Stimulated activated CD8-positive, alpha-beta memory T cell treated with anti-CD3 and anti-CD28 coated beads, Interleukin-15, amount 100 ng/mL, for 48 hours (primary cell): ENCODE measurements at regions not wholly inside any gene's neighbourhood (a gene's known extent, or its start where the extent isn't known, plus 50 kb on each side); places are given as distances from the start of the nearest gene placed in this dataset.

Source experiments
- DNase-seq, 2 donors: peaks; one replicate each; pipeline ENCODE4 v3.0.0-alpha.2; 2020; ENCODE audit warnings: low read depth in 2 of 2

DNA sequence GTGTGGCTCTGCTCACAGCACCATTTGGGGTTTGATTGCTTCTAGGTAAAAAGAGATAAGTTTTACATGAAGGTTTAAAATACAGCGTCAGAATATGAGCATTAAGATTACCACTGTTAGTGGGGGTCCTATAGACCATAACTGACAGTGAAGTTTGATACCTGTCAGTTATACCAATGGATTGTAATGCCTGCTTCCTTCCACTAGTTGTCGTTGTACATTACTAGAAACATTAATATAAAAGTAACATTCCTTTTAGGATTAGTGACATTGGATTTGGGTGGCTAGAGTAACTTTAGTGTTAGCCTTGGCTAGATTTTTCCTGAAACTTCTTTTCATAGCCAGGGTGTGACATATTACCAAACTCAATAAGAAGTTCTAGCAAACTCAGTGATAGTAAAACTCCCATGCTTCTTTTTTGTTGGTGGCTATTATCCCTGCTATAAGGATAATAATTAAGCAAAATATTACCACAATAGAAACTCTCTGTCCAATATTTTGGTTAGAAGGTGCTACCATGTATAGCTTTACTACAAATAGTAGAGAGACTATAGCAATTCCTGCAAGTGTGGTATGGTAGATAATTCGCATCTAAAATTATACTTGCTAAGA, 57.1 kb downstream of the FAM181B start:
- no peak for DNase-seq

- DNase-seq = no peak
Measured at GRCh38 chr11:82675838-82676237, 57.8 kb downstream of the FAM181B start.

DNA sequence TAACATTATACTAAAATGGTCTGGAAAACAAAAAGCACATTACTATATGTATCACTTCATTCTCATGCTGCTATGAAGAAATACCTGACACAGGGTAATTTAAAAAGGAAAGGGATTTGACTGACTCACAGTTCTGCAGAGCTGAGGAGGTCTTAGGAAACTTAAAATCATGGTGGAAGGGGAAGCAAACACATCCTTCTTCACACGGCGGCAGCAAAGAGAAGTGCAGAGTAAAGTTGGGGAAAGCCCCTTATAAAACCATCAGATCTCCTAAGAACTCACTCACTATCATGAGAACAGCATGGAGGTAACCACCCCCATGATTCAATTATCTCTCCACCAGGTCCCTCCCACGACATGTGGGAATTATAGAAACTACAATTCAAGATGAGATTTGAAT, 60.0 kb downstream of the FAM181B start:
- no peak for DNase-seq

DNA sequence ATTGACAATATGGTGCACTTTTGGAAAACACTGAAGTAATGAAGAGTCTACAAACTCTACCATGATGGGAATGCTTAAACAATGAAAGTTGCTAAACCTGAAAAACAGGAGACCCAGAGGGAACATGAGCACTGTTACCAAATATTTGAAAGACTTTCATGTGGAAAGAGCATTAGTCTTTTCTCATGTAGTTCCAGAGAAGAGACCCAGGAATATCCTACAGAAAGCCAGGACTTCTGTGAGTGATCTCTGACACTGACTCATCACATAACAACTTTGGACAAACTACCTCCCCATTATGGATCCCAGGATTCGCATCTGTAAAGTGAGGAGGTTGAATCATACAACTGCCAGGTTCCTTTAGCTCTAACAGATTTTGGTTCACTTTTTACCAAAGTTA, 62.2 kb downstream of the FAM181B start:
- no peak for DNase-seq

DNA sequence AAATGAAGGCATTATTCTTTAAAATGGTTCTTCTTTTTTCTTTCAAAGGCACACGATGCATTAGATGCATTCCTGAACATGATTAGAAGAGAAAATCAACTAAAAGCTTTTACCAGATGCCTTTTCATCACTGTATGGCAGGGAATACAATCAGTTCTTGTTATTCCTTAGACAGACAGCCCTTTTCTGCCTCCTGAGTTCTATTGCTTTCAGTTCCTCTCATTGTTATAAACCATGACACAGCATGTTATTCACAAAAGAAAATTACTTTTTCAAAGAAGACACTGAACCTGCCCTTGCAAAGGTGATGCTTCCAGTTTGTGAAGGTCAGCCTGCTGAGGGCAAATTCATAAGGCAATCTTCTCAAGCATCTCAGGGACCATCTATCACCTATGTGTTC, 70.1 kb downstream of the FAM181B start:
- no peak for DNase-seq

- DNase-seq = no peak
Measured at GRCh38 chr11:82653752-82654151, 79.9 kb downstream of the FAM181B start.

- no peak for DNase-seq
Measured at GRCh38 chr11:82639251-82639650, 94.4 kb downstream of the FAM181B start.

GRCh38 chr11:82636615-82637014, 97.0 kb downstream of the FAM181B start:
- DNase-seq = no peak

- DNase-seq = no peak
Measured at GRCh38 chr11:82634091-82634490, 99.6 kb downstream of the FAM181B start.

- DNase-seq = no peak
Measured at GRCh38 chr11:82631722-82632630, 101.7 kb downstream of the FAM181B start.

DNA sequence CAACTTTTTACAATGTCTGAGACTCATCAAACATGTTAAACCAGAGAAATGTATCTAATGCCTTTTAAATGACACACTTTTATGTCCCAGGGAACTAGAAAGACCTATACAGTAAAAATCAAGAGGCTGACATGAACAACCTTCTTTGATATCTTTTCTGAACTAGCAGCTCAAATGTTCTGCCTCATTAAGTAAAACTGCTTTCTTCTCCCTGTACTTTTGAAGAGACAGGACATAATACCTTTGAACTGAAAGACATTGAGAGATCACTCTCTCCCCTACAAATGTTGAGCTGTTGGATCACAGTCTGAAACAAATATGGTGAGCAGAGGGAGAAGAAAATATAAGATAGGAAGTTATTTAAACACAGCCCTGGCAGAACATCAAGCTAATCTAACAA, 123.0 kb downstream of the FAM181B start:
- no peak for DNase-seq

DNA sequence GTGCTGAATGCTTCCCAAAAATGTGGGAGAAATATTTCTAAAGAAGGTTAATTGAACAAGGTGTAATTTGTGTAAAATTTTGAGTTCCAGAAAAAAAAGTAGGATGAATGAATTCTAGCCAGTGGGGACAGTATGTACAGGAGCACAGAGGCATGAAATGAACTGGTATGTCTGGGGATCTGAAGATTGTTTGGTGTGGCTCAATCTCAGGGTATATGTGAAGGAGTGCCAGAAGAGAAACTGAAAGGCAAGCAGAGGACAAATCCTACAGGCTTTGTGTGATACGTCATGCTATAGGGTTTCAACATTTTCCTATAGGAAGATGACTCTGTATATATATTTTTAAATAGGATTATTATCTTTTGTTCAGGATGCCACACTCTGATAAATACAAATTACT, 126.9 kb downstream of the FAM181B start:
- DNase-seq = no peak

DNA sequence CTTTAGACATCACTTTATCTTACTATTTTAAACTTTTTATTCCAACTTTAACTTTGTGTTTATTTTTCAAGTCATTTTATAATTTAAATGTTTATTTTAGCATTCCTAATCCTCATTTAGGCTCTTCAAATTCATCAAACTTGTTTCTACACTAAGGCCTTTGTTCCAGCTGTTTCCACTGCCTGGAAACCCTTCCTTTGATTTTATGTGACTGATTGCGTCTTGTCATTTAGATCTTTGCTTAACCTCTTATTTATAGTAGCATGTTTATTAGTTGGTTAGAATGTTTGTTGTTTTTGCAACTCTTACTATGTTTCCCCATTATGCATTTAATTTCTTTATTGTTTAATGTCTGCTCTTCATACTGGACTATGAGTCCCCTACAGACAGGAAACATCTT, 132.0 kb downstream of the FAM181B start:
- DNase-seq = no peak

DNA sequence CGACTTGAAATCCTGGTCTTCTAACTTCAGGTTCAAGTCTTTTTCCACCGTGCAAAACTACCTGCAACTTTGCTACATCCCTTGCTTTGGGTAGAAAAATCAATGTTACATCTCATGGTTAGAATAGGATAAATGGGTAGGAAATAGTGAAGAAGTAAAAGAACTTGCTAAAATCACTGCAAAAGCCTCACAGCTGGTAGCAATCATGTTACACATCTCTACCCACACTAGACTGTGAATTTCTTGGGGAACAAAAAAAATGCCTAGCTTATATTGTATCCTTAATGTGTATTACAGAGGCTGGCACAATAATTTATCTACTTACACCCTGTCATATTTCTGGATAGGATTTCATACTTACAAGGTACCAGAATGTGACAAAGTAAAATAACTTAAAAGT, 133.8 kb downstream of the FAM181B start:
- no peak for DNase-seq

DNA sequence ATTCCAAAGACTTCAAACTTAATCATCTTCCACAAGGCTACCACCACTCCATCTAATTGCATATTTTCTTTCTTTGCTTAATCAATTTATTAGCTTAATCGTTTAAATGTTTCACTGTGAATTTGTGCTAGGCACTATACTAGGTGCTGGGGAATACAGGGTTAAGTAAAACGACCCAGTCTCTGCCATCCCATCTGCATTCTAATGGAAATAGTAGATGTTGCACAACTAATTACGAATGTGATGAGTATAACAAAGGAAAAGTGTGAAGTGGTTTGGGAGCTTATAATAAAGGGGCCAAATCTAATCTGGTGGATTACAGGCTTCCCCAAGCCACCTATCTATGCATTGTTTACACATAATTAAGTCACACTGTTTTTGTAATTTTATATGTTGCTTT, 147.1 kb downstream of the FAM181B start:
- no peak for DNase-seq

GRCh38 chr11:82577246-82577645, 156.4 kb downstream of the FAM181B start:
- DNase-seq = no peak

DNA sequence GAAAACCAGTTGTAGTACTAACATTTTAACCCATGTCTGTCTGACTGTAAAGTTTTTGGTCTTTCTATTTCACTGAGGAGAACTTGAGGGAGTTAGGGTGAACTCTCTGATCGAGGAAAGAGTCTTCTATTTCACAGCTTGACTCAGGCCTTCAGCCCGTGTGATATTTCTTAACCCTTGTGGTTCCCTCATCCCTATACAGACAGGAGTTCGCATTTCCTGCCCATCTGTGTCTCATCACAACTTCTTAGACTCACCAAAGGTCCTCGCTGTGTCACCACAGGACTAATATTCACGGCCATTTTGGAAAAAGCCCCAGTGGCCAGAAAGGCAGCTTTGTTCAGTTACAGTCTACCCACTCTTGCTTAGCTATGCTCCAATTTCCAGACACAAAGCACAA, 172.8 kb downstream of the FAM181B start:
- no peak for DNase-seq

DNA sequence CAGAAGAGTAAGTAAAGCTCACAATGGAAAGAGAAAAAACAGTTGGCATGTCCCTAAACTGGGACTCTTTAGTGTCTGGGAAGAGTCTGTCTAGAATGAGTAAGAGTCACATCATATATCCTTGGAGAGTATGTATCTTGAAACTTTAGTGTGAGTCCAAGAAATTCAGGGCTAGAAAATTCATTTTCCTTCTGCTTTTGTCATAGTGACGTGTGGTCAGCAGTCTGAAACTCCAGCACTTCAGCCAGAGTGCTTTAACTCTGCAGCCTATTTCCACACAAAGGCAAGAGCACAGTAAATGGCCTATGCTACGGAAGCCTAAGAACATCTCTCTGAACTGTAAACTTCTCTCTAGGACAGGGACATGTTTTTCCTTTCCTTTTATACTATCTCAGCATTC, 174.1 kb downstream of the FAM181B start:
- no peak for DNase-seq

DNA sequence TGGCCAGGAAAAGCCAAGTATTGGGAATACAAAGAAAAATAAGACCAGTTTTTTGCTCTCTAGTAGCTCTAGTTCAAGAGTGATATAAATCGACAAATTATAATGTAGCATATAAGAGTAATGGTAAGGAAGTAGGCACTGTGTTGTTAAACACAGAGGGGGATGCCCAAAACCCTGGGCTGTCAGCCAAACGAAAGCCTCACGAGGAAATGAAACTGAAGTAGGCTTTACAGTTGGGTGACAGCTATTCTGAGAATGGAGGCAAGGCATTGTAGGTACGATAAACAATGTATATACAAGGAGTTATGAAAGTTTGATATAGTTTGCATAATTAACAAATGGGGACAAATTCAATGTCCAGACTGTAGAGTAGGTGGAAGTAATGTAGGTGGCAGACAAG, 176.4 kb downstream of the FAM181B start:
- no peak for DNase-seq

- DNase-seq = no peak
Measured at GRCh38 chr11:82556210-82556609, 177.5 kb downstream of the FAM181B start.

DNA sequence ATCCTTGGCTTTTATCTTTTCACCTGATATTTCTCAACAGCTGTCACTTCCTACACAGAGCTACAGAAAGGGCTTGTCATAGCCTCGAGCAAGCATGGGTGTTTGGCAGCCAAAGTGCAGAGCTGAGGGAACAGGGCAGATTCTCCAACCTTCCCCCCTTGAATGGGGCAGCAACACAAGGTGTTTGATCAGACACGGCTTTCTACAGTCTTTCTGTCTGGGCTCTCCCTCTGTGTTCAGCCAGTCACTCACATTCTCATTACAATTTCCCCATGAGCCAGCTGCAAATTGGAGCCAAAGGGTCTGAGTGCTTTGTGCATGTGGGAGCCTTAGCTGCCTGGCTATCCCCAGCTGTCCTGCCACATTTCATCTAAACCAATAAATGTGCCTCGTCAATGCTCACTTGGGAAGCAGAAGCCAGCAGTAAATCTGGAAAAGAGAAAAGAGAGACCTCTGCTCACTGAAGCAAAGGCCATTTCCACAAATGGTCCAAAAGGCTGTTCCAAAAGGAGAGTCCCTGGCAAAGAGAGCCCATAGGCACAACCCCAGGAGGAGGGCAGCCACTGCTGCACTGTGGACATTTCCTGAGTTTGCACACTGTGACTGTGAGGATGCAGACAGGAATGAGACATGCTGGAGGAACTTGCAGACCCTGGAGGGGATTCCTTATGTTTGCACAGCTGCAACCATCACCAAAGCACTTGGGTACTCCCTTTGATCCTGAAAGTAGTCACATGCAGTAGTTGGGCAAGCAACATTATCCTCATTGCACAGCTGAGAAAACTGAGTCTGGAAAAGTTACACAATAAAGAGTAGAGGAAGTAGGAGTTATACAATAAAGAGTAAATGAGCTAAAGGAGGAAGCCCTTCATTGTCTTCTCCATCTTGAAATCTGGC, 186.8 kb downstream of the FAM181B start:
- DNase-seq = no peak

GRCh38 chr11:82539669-82540068, 194.0 kb downstream of the FAM181B start:
- DNase-seq = no peak
